Esophagus (tissue), 2 donors: ENCODE measurements at regions not wholly inside any gene's neighbourhood (a gene's known extent, or its start where the extent isn't known, plus 50 kb on each side); places are given as distances from the start of the nearest gene placed in this dataset.

Experiments used
- H3K27ac ChIP-seq, 2 donors: one replicate each; pipeline ENCODE4 v1.5.1; 2013; ENCODE audit warnings: low read depth in 2 of 2, mild to moderate bottlenecking in 2 of 2, inconsistent platforms in 1 of 2, low read length in 1 of 2, moderate library complexity in 1 of 2
- H3K27me3 ChIP-seq, 2 donors: one replicate each; pipeline ENCODE4 v1.6.1; 2013; ENCODE audit warnings: low read length in 2 of 2, control low read depth in 1 of 2, mild to moderate bottlenecking in 1 of 2; ENCODE audit not compliant: insufficient read depth in 2 of 2, control insufficient read depth in 1 of 2
- H3K36me3 ChIP-seq, 2 donors: one replicate each; pipeline ENCODE4 v1.6.1; 2013; ENCODE audit warnings: low read length in 1 of 2; ENCODE audit not compliant: control insufficient read depth in 2 of 2, insufficient read depth in 2 of 2
- H3K4me1 ChIP-seq, 2 donors: one replicate each; pipeline ENCODE4 v1.6.1; 2013; ENCODE audit warnings: low read length in 1 of 2; ENCODE audit not compliant: control insufficient read depth in 2 of 2, insufficient read depth in 2 of 2
- H3K4me3 ChIP-seq, 2 donors: one replicate each; pipeline ENCODE4 v1.5.1; 2013; ENCODE audit warnings: low read length in 2 of 2, mild to moderate bottlenecking in 2 of 2, low read depth in 1 of 2, moderate library complexity in 1 of 2
- H3K9me3 ChIP-seq, 2 donors: one replicate each; pipeline ENCODE4 v1.6.1; 2013; ENCODE audit warnings: mild to moderate bottlenecking in 2 of 2, low read depth in 1 of 2, low read length in 1 of 2, moderate library complexity in 1 of 2; ENCODE audit not compliant: control insufficient read depth in 2 of 2, insufficient read depth in 1 of 2
- WGBS, 2 donors: extraction: QIAGEN DNeasy Blood & Tissue Kit; methylation state at CpG; one replicate each; pipeline ENCODE4 v1.1.7; 2013; 5-methylcytosine and 5-hydroxymethylcytosine counted together
- donor health status: healthy with polysubstance abuse.
- donor health status: Bipolar disorder and iron deficiency.

DNA sequence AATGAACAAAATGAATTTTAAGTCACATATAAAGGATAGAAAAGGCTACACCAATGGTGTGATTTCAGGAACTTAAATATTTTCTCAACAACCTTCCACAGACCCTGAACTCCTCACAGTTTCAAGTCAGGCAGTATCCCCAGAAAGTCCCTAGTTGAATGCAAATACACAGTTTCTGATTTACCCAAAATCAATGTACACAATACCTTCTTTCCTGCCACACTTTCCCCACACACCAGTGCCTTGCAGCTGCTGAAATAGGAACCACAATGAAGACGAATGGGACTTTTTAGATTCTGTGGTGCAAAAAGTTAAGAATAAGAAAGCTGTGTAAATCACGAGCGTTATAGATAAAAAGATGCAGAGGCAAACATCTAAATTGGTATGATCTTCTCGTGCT is 552.4 kb upstream of the MEF2C start:
- WGBS, 2 donors = 82 to 87% methylated on average over 4 of the region's 4 CpGs
- no peak overlapping the region for H3K4me3 ChIP-seq
- no peaks in the 10 kb centered on the region for H3K4me1 ChIP-seq
- H3K36me3 ChIP-seq = no peaks in the 10 kb centered on the region
- no peaks in the 10 kb centered on the region for H3K27me3 ChIP-seq
- H3K9me3 ChIP-seq = no peaks in the 10 kb centered on the region
- no peak overlapping the region for H3K27ac ChIP-seq

DNA sequence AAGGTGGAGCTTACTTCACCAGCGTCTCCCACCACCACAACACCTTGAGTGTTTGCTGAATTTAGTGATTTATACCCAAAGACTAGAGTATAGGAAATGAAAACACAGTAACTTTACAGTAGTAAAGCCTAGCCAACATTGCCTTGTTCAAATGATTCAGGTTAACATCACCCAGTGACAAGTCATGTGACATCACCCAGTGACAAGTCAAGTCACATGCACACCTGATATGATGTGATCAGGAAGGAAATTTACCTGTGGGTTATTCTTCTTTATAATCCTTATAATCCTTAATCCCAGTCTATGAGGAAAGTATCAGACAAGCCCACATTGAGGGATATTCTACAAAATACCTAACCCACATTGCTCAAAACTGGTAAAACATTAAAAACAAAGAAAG is 545.6 kb upstream of the MEF2C start:
- 85 to 96% methylated on average over 1 of the region's 1 CpG for WGBS, 2 donors
- no peak overlapping the region for H3K27ac ChIP-seq
- H3K9me3 ChIP-seq = no peaks in the 10 kb centered on the region
- no peak overlapping the region for H3K4me3 ChIP-seq
- H3K4me1 ChIP-seq = no peaks in the 10 kb centered on the region
- H3K27me3 ChIP-seq = no peaks in the 10 kb centered on the region
- no peaks in the 10 kb centered on the region for H3K36me3 ChIP-seq

DNA sequence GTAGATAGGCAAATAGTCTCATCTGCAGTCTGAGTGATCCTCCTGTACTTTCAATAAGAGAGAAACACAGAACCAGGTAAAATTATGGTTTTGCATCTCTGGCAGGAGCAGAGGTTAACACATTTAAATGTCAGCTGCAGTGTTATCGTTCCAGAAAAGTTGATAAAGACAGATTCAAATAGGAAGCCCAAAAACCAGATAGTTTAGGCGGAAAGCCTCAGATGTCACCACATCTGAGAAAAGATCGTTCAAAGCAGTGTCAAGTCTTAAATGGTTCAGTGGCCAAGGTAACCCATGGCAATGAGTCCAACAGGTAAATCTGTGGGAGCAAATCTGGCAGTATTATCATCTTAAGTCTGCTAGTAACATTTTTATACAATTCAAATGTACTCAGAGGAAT is 542.1 kb upstream of the MEF2C start:
- Histone ChIP-seq H3K27me3 (no peaks in the 10 kb centered on the region), H3K36me3 (no peaks in the 10 kb centered on the region), H3K4me1 (no peaks in the 10 kb centered on the region), H3K4me3 (no peak overlapping the region), H3K27ac (no peak overlapping the region), H3K9me3 (no peaks in the 10 kb centered on the region)
- WGBS, 2 donors = 65 to 69% methylated on average over 3 of the region's 3 CpGs

DNA sequence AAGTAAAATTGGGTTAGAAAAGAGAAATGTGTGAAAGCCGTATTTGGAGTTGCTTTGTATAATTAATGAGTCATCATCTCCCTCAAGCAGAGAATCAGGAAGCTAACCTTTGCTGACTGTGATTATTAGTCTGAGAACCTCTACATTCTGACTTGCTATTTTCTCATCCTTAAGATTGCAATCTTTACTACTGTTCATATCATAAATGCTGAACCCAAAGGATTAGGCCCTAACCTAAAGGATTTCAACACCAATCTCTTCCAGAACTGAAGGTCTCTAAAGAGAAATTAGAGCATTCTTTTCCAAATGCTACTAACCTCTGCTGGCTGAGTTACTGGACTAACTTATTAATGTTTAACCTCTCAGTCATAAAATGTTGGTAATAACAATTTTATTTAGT is 538.1 kb upstream of the MEF2C start:
- Histone ChIP-seq H3K27ac (no peak overlapping the region), H3K9me3 (peaks cover 0 to 3% of the 10 kb centered on the region in 2 donors), H3K4me1 (no peaks in the 10 kb centered on the region), H3K27me3 (no peaks in the 10 kb centered on the region), H3K36me3 (no peaks in the 10 kb centered on the region), H3K4me3 (no peak overlapping the region)
- WGBS, 2 donors = 13 to 15% methylated on average over 1 of the region's 1 CpG

DNA sequence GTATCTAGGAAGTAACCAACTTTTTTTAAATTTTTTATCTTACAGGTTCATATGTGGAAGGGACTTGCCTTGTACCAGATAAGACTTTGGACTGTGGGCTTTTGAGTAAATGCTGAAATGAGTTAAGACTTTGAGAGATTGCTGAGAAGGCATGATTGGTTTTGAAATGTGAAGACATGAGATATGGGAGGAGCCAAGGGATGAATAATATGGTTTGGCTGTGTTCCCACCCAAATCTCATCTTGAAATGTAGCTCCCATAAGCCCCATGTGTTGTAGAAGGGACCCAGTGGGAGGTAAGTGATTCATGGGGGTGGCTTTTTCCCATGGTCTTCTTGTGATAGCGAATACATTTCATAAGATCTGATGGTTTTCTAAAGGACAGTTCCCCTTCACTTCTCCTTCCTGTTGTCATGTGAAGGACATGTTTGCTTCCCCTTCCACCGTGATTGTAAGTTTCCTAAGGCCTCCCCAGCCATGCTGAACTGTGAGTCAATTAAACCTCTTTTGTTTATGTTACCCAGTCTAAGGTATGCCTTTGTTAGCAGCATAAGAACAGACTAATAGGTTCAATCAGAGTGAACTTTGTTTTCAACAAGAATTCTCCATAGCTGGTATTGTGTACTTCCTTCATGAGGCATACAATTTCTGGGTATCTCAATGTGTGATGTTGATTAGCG is 535.6 kb upstream of the MEF2C start:
- Histone ChIP-seq H3K9me3 (peaks cover 0 to 3% of the 10 kb centered on the region in 2 donors), H3K4me1 (no peaks in the 10 kb centered on the region), H3K4me3 (no peak overlapping the region), H3K36me3 (no peaks in the 10 kb centered on the region), H3K27me3 (no peaks in the 10 kb centered on the region), H3K27ac (no peak overlapping the region)
- WGBS, 2 donors = 82 to 86% methylated on average over 3 of the region's 3 CpGs

DNA sequence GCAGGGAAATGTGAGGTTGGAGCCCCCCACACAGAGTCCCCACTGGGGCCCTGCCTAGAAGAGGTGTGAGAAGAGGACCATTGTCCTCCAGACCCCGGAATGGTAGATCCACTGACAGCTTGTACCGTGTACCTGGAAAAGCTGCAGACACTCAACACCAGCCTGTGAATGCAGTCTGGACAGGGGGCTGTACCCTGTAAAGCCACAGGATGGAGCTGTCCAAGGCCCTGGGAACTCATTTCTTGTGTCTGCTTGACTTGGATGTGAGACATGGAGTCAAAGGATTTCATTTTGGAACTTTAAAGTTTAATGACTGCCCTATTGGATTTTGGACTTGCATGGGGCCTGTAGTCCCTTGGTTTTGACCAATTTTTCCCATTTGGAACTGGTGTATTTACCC is 535.0 kb upstream of the MEF2C start:
- Histone ChIP-seq H3K27ac (no peak overlapping the region), H3K9me3 (peaks cover 0 to 3% of the 10 kb centered on the region in 2 donors), H3K4me3 (no peak overlapping the region), H3K4me1 (no peaks in the 10 kb centered on the region), H3K36me3 (no peaks in the 10 kb centered on the region), H3K27me3 (no peaks in the 10 kb centered on the region)
- WGBS, 2 donors = 82 to 92% methylated on average over 2 of the region's 2 CpGs

DNA sequence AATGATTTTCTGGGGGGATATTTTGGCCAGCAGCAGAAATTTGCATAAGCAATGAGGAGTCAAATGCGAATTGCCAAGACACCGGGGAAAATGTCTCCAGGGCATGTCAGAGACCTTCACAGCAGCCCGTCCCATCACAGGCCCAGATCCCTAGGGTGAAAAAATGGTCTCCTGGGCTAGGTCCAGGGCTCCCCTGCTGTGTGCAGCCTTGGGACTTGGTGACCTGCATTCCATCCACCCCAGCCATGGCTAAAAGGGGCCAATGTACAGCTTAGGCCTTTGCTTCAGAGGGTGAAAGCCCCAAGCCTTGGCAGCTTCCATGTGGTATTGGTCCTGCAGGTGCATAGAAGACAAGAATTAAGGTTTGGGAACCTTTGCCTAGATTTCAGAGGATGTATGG is 534.5 kb upstream of the MEF2C start:
- Histone ChIP-seq H3K4me1 (no peaks in the 10 kb centered on the region), H3K4me3 (no peak overlapping the region), H3K9me3 (peaks cover 0 to 3% of the 10 kb centered on the region in 2 donors), H3K27me3 (no peaks in the 10 kb centered on the region), H3K36me3 (no peaks in the 10 kb centered on the region), H3K27ac (no peak overlapping the region)
- WGBS, 2 donors = 85 to 95% methylated on average over 3 of the region's 3 CpGs

DNA sequence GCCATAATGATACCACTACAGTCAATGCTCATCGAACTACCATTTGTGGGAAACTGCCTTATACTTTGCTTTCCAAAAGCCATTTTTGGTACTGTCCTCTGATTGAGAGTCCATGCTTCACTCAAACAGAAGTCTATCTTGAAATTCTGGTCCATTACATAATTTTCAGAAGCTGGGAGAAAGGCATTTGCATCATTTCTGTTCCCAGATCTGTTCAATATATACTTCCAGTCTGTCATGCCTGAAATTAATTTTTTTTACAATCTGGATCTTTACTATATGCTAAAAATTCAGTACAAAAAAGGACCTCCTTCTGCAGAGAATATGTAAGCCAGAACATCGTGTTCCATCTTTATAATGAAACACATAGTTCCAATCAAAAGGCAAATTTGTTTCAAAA is 528.9 kb upstream of the MEF2C start:
- WGBS, 2 donors = 93% methylated on average over 2 of the region's 2 CpGs
- H3K27ac ChIP-seq = no peak overlapping the region
- no peaks in the 10 kb centered on the region for H3K27me3 ChIP-seq
- no peaks in the 10 kb centered on the region for H3K9me3 ChIP-seq
- H3K4me3 ChIP-seq = no peak overlapping the region
- no peaks in the 10 kb centered on the region for H3K36me3 ChIP-seq
- H3K4me1 ChIP-seq = no peaks in the 10 kb centered on the region

DNA sequence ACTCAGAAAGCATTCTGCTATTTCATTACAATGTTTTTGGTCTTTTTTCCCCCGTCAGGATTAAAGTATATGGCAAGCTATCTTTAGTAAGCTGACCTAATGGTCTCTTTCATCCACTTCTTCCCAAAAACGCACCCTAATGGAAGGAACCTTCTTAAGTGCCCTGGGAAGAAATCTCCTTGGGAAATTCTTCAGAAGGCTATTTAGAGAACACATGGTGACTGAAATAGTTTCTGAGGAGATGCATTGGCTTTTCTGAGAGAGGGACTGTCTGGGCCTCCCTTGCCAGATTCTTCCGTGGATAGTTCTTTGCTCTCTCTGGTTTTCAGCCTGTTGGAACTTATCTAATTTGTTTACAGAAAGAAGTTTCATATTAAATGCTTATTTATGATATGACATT is 524.1 kb upstream of the MEF2C start:
- 71 to 82% methylated on average over 3 of the region's 3 CpGs for WGBS, 2 donors
- Histone ChIP-seq H3K4me1 (no peaks in the 10 kb centered on the region), H3K4me3 (no peak overlapping the region)

DNA sequence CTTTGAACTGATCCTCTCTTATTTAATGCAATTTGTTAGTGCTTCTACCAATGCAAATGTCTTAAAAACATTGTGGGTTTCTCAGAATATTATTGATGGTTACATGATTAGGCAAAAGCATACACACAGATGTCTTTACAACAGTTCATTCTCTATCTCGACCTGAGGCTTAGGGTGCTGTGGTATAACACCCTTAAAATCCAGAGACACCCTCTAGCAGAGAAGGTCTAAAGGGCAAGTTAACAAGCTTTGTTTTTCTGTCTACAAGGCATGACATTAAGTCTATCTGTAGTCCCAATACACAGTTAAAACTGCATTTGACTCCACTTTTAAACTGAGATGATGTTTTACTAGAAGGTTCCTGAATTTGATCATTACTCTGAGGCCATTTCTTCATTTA is 518.7 kb upstream of the MEF2C start:
- no peaks in the 10 kb centered on the region for H3K9me3 ChIP-seq
- WGBS, 2 donors = 58 to 68% methylated on average over 1 of the region's 1 CpG

More for the DNA sequence above, 524.1 kb upstream of the MEF2C start:
- Histone ChIP-seq H3K27ac (no peak overlapping the region), H3K27me3 (no peaks in the 10 kb centered on the region), H3K36me3 (no peaks in the 10 kb centered on the region), H3K9me3 (no peaks in the 10 kb centered on the region)

More for the DNA sequence above, 518.7 kb upstream of the MEF2C start:
- Histone ChIP-seq H3K4me1 (no peaks in the 10 kb centered on the region), H3K4me3 (no peak overlapping the region), H3K36me3 (no peaks in the 10 kb centered on the region), H3K27ac (no peak overlapping the region), H3K27me3 (no peaks in the 10 kb centered on the region)
